ENCODE measurements at regions not wholly inside any gene's neighbourhood (a gene's known extent, or its start where the extent isn't known, plus 50 kb on each side); places are given as distances from the start of the nearest gene placed in this dataset.

GRCh38 chr6:47157653-47158219 lies 115.6 kb upstream of the ADGRF1 start:
- intact Hi-C loops (cut with micrococcal nuclease): no loop called here
- H3K27me3 ChIP-seq (replicated peaks in 1 of 4; ENCODE audit: control extremely low read depth in 1 of 4, control insufficient read depth in 3 of 4, insufficient read depth in 4 of 4, low read length in 3 of 4): no peaks in the 10 kb centered on the region
- no peak overlapping the region for H3K9ac ChIP-seq (ENCODE audit: low read length)
- H3K36me3 ChIP-seq (replicated peaks in 1 of 2; ENCODE audit: control extremely low read depth in 1 of 2, control insufficient read depth in 1 of 2, extremely low read depth in 1 of 2, insufficient read depth in 2 of 2, low read length in 1 of 2): no peaks in the 10 kb centered on the region
- Mint-ChIP-seq H3K4me1 (peaks cover 2% of the 10 kb centered on the region), H3K9me3 (ENCODE audit: insufficient read depth) (no peaks in the 10 kb centered on the region), H3K27me3 (peaks cover 7% of the 10 kb centered on the region), H3K4me3 (no peak overlapping the region), H3K27ac (no peak overlapping the region)
- H2AFZ ChIP-seq (ENCODE audit: insufficient read depth, low read depth, low read length, poor library complexity, severe bottlenecking): no peak overlapping the region
- H3K4me1 ChIP-seq (ENCODE audit: control insufficient read depth in 2 of 2, insufficient read depth in 2 of 2, low read length in 2 of 2): no peaks in the 10 kb centered on the region
- no peak overlapping the region for H3K4me3 ChIP-seq (ENCODE audit: control extremely low read depth in 1 of 5, extremely low read depth in 1 of 5, insufficient read depth in 1 of 5, low read depth in 2 of 5, low read length in 4 of 5)
- no peak overlapping the region for H3K27ac ChIP-seq (ENCODE audit: low read length in 2 of 2)
- DNase-seq: no peak
- POLR2A ChIA-PET: no interaction called here
- CTCF ChIA-PET: no interaction called here
- no peaks in the 10 kb centered on the region for H3K9me3 ChIP-seq (ENCODE audit: control extremely low read depth in 1 of 3, control insufficient read depth in 2 of 3, insufficient read depth in 1 of 3, low read length in 2 of 3)
- ATAC-seq (ENCODE audit: low read depth): no peak
- H3K4me2 ChIP-seq (replicated peaks; ENCODE audit: low read depth, low read length, poor library complexity, severe bottlenecking): no peak overlapping the region
- H3K79me2 ChIP-seq (ENCODE audit: control insufficient read depth, insufficient read depth, low read length): no peaks in the 10 kb centered on the region
- no CpG with 5 or more reads among the region's 2 CpGs for WGBS (ENCODE audit: insufficient coverage)
- H4K20me1 ChIP-seq (ENCODE audit: control insufficient read depth, insufficient read depth, low read length, poor library complexity, severe bottlenecking): no peaks in the 10 kb centered on the region
- TF ChIP-seq, protein P1, sequence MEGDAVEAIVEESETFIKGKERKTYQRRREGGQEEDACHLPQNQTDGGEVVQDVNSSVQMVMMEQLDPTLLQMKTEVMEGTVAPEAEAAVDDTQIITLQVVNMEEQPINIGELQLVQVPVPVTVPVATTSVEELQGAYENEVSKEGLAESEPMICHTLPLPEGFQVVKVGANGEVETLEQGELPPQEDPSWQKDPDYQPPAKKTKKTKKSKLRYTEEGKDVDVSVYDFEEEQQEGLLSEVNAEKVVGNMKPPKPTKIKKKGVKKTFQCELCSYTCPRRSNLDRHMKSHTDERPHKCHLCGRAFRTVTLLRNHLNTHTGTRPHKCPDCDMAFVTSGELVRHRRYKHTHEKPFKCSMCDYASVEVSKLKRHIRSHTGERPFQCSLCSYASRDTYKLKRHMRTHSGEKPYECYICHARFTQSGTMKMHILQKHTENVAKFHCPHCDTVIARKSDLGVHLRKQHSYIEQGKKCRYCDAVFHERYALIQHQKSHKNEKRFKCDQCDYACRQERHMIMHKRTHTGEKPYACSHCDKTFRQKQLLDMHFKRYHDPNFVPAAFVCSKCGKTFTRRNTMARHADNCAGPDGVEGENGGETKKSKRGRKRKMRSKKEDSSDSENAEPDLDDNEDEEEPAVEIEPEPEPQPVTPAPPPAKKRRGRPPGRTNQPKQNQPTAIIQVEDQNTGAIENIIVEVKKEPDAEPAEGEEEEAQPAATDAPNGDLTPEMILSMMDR (IDR thresholded peaks at IDR 0.05): no peak
- no peak for TF ChIP-seq EZH2 (IDR thresholded peaks at IDR 0.05; ENCODE audit: borderline replicate concordance, insufficient read depth, low read depth, low read length, poor library complexity, severe bottlenecking)

- H3K27ac ChIP-seq (ENCODE audit: low read length in 2 of 2): no peak overlapping the region
- intact Hi-C loops (cut with micrococcal nuclease): no loop called here
- no peak for DNase-seq
- Mint-ChIP-seq H3K4me3 (no peak overlapping the region), H3K9me3 (ENCODE audit: insufficient read depth) (no peaks in the 10 kb centered on the region), H3K27me3 (peaks cover 7% of the 10 kb centered on the region), H3K4me1 (no peaks in the 10 kb centered on the region), H3K27ac (no peak overlapping the region)
- no peak overlapping the region for H3K9ac ChIP-seq (ENCODE audit: low read length)
- H3K9me3 ChIP-seq (ENCODE audit: control extremely low read depth in 1 of 3, control insufficient read depth in 2 of 3, insufficient read depth in 1 of 3, low read length in 2 of 3): no peaks in the 10 kb centered on the region
- 100% methylated on average over 1 of the region's 1 CpG for WGBS (ENCODE audit: insufficient coverage)
- no peak overlapping the region for H3K4me2 ChIP-seq (replicated peaks; ENCODE audit: low read depth, low read length, poor library complexity, severe bottlenecking)
- H3K79me2 ChIP-seq (ENCODE audit: control insufficient read depth, insufficient read depth, low read length): no peaks in the 10 kb centered on the region
- H2AFZ ChIP-seq (ENCODE audit: insufficient read depth, low read depth, low read length, poor library complexity, severe bottlenecking): no peak overlapping the region
- POLR2A ChIA-PET: no interaction called here
- H3K4me3 ChIP-seq (ENCODE audit: control extremely low read depth in 1 of 5, extremely low read depth in 1 of 5, insufficient read depth in 1 of 5, low read depth in 2 of 5, low read length in 4 of 5): no peak overlapping the region
- no peaks in the 10 kb centered on the region for H3K27me3 ChIP-seq (replicated peaks in 1 of 4; ENCODE audit: control extremely low read depth in 1 of 4, control insufficient read depth in 3 of 4, insufficient read depth in 4 of 4, low read length in 3 of 4)
- ATAC-seq (ENCODE audit: low read depth): no peak
- H4K20me1 ChIP-seq (ENCODE audit: control insufficient read depth, insufficient read depth, low read length, poor library complexity, severe bottlenecking): no peaks in the 10 kb centered on the region
- TF ChIP-seq EZH2 (IDR thresholded peaks at IDR 0.05; ENCODE audit: borderline replicate concordance, insufficient read depth, low read depth, low read length, poor library complexity, severe bottlenecking): no peak
- TF ChIP-seq, protein P1 (IDR thresholded peaks at IDR 0.05): no peak
- CTCF ChIA-PET: no interaction called here
- H3K4me1 ChIP-seq (ENCODE audit: control insufficient read depth in 2 of 2, insufficient read depth in 2 of 2, low read length in 2 of 2): no peaks in the 10 kb centered on the region
- no peaks in the 10 kb centered on the region for H3K36me3 ChIP-seq (replicated peaks in 1 of 2; ENCODE audit: control extremely low read depth in 1 of 2, control insufficient read depth in 1 of 2, extremely low read depth in 1 of 2, insufficient read depth in 2 of 2, low read length in 1 of 2)
These were observed 114.9 kb upstream of the ADGRF1 start for GRCh38 chr6:47157063-47157462.

Measured in B cell (primary cell).